ENCODE measurements at regions not wholly inside any gene's neighbourhood (a gene's known extent, or its start where the extent isn't known, plus 50 kb on each side); places are given as distances from the start of the nearest gene placed in this dataset.

GRCh38 chr2:129376426-129377077, 602.9 kb upstream of the RAB6C start:
- TF ChIP-seq CTCF (IDR thresholded peaks at IDR 0.05; ENCODE audit: low read depth, low read length) = no peak
- no peak for TF ChIP-seq EZH2phosphoT487 (IDR thresholded peaks at IDR 0.05; ENCODE audit: low read depth)
